GM21723 (cell line): ENCODE measurements at regions not wholly inside any gene's neighbourhood (a gene's known extent, or its start where the extent isn't known, plus 50 kb on each side); places are given as distances from the start of the nearest gene placed in this dataset.

Experiments used
- ATAC-seq: cut with Tn5 transposase; IDR thresholded peaks from one replicate; pipeline ENCODE4 v1.9.1; 2021; ENCODE audit warnings: mild to moderate bottlenecking, moderate library complexity; ENCODE audit not compliant: unreplicated experiment

DNA sequence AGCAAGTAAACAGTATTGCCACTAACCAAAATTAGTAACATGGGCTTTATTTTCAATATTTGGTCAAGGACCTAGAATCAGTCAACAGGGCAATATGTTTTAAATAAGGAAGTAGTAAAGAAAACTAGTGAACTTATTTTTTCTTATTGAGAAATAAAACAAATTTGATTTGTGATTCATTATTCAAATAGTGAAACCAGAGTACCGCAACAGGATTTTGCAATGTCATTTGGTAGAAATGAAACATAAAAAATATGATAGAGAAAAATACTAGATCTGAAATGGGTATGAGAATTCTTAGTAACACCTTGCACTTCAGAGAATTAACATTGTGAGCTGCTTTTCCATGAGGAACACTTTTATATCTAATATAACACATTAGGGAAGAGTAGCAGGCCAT is 291.8 kb upstream of the GBE1 start:
- no peak for ATAC-seq

DNA sequence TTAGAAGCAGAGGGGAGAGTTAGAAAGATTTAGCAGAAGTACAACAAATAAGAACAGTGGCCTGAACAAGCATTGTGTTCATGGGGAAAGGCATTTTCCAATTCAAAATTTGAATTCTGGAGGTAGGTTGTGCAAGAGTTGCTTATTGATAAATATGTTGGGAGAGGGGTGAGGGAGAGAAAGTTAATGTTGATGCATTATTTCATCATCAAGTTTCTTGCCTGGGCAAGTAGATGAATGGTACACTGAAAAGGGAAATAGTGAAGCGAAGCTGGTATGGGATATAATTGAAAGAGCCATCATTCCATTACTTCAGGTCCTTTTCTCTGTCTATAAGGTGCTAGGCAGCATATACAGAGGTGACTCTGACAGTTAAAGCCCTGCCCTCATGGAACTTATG is 288.9 kb upstream of the GBE1 start:
- no peak for ATAC-seq

DNA sequence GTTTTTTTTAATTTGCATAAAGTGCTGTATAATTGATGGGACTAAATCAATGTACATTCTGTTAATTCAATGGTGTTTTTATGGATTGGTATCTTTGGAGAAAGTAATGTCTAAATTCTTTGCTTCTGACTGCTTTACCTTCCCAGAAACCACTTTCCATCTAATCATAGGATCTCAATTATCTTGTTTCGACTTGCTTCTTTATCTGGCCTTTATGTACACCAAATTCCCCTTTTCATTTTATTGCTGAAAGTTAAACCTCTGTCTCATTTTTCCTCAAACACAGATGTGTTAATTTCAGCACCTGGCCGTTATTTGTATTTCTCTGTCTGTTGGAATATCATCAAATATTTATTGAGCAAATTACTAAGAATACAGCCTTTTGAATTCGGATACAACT is 287.3 kb upstream of the GBE1 start:
- no peak for ATAC-seq

DNA sequence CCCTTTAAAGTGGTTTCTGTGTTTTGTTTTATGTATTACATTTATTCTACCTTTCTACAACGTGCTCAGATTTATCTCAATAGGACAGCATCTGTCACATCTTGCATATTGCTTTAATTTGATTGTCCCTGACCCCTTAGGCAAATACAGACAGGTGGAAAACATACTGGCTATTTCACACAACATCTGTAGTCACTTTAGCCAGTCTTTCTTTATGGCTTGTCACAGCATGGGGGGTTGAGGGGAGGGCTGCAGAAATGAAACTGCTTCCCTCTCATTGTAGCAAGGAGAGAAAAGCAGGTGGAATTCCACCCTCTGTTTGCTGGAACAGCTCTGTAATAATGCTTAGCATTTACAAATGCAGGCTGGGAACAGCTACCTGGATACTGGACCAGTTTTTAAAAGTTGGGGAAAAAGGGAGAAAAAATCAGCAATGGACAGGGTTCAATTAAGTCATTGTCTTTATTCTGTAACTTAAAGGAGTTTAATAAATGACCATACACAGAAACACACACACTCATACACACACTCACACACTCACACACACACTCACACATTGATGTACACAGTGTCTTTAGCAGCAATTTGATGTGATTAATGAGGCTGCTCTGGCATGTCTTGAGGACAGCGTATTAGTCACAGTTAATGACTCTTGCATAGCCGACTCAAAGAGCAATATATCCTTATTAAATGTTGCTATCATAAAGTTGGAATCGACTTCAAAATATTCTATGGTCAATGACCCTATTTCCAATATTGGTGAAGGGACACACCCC is 283.7 kb upstream of the GBE1 start:
- no peak for ATAC-seq

DNA sequence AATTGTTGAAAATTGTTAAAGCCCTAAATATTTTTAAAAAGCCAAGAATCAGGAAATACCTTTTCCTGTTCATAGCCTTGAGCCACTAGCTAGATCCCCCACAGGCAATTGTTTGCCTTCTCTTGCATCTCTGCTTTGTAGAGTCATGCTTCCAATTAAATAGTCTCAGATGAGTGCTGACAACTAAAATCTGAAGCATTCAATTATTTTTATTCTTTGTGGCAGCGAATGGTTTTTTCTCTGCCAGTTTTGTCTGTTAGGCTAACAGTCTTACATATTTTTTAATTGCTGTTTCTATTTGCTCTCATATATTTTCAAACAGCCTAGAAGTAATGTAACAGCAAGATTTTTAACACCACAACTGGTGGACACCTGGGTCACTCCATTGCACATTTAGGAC is 277.1 kb upstream of the GBE1 start:
- ATAC-seq = no peak

DNA sequence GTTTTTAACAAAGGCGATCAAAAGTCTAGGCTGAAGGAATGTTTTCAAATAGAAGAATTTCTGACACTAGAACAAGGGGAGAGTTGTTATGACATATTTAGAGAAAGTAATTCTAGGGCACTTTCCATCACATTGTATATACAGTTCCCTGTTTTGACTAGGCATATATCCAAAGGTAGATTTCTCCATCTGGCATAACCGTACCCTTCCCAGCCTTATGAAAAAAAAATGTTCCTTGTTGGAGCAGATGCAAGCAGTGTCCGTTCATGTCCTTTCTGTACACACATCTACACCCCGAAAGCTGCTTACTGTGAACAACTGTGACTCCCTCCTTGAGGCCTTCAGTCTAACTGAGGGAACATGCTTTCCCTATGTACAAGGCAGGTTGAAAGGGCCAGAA is 271.7 kb upstream of the GBE1 start:
- ATAC-seq = no peak

DNA sequence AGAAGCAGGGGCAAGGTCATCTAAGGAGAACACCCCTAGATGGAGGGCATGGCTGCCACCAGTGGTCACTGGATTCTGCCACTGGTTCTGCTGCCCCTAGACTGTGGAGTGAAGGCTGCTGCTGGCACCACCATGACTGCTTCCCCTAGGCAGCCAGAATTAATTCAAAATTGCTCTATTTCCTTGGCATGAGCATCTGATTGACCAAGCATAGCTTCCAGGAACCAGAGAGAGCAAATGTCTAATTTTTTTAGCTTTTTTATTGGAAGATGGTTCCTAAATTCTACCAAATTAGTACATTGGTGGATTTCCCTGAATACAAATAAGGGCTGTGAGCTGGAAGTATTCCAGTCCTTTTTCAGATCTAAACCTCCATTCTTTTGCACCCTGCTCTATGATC is 270.2 kb upstream of the GBE1 start:
- ATAC-seq = no peak

DNA sequence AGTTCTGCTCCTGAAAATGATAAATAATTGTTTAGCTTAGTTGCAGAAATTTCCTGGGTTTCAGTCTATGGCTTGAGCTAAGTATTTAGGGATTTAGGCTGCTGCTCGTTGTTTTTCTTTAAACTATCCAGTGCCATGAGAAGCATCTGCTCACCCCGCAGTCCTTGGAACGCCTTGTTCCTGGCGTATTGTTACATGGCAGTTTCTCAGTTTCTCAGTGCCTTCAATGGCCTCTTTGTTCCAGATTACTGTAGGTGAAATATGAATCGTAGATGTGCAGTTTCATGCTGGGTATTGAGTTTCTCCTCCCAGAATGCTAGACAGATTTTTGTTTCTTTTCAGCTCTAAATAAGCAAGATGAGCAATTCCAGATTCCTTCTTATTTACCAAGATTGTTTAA is 269.5 kb upstream of the GBE1 start:
- ATAC-seq = no peak

DNA sequence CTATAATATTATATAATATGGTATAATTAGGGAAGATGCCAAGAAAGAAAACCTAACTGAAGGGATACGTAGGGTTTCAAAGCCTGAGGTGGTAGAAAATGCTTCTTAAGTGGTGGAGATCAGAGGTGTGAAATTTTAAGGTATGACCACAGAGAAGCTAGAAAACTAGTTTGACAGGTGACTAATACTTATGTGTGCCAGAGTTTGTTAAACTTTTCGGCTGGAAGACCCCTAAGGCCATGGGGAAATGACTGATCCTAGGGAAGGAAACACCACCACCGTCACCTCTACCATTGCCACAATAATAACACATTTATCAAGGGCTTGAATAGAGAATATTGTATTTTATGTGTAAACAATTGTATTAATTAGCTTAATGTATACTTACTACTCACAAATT is 261.4 kb upstream of the GBE1 start:
- ATAC-seq = no peak

DNA sequence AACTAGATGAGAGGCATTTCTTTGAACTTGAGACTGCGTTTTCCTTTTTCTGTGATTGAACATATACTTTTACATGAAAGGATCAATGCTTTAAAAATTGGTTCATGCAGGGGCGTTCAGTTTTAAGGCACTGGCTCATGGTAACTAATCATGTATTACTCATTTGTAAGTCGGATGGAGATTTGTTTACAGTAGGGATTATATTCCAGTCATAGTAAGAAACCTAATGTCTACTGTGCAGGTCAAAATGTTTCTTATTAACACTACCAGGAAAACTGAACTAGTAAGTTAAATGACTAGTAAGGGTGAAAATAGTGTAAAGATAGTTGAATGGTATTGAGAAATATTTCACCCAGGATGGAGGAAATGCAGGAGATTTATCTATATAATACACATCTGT is 258.8 kb upstream of the GBE1 start:
- no peak for ATAC-seq

DNA sequence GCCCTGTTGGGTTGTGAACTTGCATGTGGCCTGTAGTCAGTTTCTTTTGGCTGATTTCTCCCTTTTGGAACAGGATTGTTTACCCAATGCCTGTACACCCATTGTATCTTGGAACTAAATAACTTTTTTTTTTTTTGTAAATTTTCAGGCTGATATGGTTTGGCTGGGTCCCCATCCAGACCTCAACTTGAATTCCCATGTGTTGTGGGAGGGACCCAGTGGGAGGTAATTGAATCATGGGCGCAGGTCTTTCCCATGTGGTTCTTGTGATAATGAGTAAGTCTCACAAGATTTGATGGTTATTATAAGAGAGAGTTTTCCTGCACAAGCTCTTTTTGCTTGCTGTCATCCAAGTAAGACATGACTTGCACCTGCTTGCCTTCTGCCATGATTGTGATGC is 253.8 kb upstream of the GBE1 start:
- no peak for ATAC-seq

DNA sequence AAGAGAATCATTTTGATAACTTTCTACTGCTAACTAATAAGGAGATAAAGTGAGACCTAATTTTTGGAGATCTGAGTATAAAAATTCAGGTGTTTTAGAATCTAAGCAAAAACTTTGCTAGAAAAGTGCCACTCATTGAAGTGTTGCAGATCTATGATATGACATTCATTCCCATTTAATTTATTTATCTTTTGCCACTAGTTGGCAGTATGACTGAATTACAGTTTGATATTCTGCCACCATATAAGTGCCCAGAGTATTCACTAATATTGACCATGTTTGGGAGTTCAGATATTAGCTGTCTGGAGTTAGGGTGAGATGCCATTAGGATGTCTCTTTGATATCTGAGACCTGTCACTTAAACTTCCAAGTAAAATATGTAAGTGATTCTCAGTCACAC is 251.3 kb upstream of the GBE1 start:
- no peak for ATAC-seq

DNA sequence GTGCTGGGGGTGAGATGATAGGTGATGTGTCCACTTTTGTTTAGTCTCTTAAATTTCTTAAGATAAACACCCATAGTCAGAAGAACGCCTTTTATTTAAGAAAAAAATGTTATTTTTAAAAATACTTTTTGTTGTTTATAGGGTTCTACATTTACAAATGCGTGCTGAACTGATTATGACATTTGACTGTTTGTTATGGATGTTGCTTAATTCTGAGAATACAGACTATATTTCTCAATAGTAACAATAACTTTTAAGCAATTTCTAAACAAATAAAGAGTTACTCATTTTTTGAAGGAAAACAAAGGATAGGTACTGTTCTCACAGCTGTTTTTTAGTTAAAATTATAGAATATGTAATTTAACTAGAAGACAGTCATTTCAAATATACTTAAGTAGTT is 249.9 kb upstream of the GBE1 start:
- no peak for ATAC-seq

DNA sequence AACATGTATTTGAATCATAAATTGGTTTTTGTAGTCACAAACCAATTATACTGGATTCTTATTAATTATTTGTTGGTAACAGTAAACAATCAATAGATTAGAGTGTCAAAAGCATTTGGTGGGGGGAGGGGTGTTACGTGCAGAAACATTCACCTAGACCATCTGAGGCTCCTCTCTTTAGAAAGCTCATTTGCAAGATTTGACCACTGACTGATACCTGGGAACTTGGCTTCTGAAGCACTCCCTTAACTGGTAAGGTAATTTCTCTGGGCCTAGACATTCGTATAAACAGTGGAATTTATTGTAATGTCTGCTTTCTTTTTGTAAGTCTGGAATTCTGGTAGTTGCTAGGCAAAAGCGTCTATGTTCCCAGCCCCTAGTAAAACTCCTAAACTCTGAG is 243.8 kb upstream of the GBE1 start:
- no peak for ATAC-seq

DNA sequence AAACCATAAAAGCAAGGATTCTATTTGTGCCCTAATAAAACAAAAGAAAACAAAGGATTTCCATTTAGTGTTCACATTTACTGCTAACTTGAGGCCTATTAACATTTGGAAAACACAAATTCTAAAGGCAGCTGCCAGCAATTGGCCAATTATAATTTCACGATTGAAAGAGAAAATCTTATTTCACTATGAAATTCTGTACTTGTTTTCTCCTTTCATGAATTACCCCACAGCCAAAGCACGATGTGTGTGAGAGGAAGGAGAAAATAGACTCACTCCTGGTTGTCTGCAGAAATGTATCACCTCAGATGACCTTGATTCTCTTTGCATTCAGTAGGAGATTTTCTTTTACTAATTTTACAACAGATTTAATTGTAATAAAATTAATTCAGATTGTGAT is 242.8 kb upstream of the GBE1 start:
- ATAC-seq = no peak

DNA sequence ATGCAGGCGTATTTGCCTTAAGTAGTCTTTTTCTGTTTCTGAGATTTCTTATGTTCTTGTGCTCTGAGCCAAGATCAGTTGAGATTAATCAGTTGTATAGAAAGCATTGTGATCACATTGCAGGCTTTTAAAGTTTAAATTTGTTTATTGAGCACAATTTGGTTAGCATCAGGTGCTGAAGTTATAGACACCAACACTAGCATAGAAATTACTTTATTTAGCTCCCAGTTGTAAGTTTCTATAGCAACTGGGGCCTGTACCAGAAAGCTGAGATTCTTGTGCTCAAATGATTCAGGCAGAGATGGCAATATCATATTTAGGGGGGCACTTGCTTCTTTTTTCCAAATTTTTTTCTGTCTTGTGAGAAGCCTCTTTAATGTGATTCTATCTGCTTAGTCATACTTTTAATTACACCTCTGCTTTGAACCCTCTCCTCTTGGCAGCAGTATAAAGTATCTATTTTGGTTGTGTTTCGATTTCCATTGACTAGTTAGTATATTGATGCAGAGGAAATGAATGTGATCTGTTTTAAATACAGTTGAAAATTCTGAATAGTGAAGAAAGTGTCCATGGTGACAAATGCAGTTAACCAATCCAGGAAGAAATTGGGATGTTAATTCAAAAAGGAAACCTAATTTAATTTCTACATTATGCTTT is 241.7 kb upstream of the GBE1 start:
- no peak for ATAC-seq

DNA sequence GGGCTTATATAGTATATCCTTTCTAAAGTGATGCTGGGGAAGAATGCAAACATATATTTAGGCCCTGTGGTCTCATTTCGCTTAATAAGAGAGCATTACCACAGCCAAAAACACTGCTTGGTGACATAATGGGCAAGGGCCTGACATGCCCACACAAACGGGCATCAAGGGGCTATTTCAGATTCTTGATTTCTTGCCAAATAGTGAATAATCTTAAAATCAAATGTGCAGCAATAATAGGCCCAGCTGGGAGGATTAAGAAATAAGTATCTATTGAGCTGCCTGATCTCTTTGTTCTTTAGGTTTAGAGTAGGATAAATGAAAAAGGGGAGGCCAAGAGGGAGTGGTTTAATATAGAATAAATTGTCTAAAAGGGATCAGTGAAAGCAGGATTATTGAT is 241.0 kb upstream of the GBE1 start:
- ATAC-seq = no peak

DNA sequence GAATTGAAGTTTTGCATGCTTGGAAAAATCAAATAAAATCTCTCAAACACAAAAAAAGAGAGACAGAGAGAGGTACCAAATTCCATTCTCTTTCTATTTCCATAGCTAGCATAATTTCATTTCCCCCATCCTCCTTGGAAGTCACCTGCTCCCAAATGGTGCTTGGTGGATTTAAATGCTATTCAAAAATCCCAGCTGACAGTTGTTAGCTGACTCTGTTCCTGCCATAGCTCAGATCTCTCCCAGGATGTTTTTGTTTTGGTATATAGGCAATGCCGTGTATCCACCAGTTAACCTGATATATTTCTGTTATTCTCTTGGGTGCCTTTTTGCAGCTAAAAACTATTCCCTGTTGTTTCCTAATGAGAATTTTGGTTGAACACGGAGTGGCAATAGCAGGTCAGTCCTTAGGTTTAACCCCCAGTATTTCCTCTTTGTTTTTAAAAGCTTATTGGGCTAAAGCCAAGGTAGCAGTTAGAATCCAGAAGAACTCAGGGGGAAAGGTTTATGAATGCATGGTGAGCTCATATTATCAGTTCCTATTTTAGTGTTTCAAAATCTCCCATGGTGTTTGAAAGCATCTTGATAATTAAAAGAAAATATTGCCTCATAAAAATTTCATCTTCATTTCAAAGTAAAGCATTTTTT is 240.0 kb upstream of the GBE1 start:
- ATAC-seq = no peak

DNA sequence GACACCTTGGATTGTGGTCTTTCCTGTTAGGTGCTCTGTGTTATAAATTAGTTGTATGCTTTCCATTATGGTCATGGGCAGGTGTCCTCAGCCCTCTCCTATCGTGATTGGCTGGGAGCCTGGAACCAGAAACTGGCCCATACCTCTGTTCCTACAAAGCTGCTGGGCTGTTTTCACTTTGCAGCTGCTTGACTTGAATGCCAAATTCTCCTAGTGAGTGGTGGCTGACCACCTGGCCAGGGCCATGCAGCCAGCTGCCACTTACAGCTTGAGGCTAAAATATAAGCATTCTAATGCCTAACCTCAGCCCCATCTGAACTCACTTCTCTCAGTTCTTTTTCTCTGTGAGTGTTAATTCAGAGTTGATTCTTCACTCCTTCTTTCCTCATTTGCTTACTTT is 239.3 kb upstream of the GBE1 start:
- no peak for ATAC-seq

DNA sequence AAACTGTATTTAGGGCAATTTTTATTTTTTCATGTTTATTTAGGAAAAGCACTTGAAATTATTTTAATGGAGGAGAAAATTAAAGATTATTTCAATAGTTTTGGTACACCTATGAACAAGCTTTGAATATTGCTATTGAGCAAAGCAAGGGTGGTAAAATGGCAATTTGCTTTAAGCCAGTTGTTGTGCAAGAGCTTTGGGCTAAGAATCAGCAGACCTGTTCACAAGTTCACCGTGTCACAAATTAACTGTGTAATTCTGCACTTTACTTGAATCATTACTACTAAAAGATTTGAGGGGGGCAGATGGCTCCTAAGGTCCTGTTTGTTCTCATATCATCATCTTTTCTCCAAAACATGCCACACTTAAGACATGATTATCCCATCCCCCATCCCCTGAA is 238.9 kb upstream of the GBE1 start:
- no peak for ATAC-seq

DNA sequence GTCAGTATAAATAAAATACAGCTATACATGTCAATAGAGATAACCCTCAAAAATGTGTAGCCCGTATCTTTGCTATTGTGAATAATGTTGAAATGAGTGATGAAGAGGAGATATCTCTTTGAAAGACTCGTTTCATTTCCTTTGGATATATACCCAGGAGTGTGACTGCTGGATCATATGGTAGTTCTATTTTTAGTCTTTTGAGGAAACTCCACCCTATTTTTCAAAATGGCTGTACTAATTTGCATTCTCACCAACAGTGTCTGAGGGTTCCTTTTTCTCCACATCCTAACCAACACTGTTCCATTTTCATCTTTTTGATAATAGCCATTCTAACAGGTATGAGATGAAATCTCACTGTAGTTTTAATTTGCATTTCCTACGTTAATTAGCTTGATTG is 237.5 kb upstream of the GBE1 start:
- no peak for ATAC-seq

DNA sequence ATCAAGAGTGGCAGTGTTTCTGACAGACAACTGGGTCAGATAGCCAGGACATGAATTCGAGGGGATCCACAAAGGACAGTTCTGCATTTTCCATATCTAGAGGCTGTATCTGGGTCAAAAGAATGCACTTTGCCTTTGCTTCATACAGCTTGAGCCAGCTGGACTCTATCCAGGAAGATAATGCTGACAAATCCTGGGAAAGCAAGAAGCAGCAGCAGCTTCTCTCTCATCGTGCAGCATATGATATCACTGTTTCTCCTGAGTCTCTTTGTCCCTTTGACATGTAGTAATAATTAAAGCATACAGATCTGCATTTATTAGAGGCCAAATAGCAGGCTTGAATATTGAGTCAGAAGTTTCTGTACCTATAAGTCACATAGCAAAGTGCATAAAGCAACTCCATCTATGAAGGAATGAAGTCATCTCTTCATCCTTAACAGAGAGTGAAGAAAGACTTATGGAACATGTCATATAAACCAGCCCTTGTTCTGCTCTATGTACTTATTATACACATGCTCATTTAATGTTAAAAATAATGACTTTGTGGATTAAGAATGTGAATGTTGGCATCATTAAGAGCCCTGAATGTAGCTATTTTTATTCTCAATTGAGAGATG is 236.8 kb upstream of the GBE1 start:
- ATAC-seq = no peak
